Suprapubic skin (tissue), 4 donors: ENCODE measurements at regions not wholly inside any gene's neighbourhood (a gene's known extent, or its start where the extent isn't known, plus 50 kb on each side); places are given as distances from the start of the nearest gene placed in this dataset.

ENCODE experiments used
- POLR2A ChIP-seq, 2 donors: fragments of 450-650 bp; IDR thresholded peaks; one replicate each; pipeline ENCODE4 v1.6.1; 2017; ENCODE audit warnings: antibody characterized with exemption in 2 of 2, mild to moderate bottlenecking in 2 of 2, moderate library complexity in 2 of 2
- POLR2AphosphoS5 ChIP-seq, 3 donors: sonication (generic); formaldehyde crosslinking; IDR thresholded peaks; one replicate each; pipeline ENCODE4 v1.6.1; 2017; ENCODE audit warnings: antibody characterized with exemption in 3 of 3
- TF ChIP-seq, protein P1 (sequence below), 2 donors: fragments of 200-600 bp in 1 of 2; fragments of 450-650 bp in 1 of 2; sonication (generic) in 1 of 2; IDR thresholded peaks; one replicate each; pipeline ENCODE4 v1.5.1; 2016 to 2019; ENCODE audit warnings: antibody characterized with exemption in 2 of 2, mild to moderate bottlenecking in 1 of 2, moderate library complexity in 1 of 2

DNA sequence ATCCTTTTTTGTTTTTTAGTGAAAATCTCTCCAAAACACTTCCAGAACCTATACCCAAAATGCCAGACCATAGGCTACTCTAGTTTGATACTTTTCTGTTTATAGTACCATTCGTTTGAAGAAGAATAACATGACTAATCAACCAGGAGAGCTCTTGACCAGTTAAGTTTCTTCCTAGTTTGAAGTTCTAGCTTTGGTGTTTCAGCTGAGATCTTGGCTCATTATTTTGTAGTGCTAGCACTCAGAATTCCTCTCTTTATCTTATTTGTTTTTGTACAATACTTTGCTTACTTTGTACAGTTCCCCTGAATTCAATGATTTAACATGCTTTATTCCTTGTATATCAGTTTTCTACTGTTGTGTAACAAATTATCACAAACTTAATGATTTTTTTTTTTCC lies 911.6 kb downstream of the EFNA5 start:
- TF ChIP-seq POLR2A (IDR thresholded peaks at IDR 0.05) (no peak), POLR2AphosphoS5 (IDR thresholded peaks at IDR 0.05) (no peak)
- TF ChIP-seq, protein P1, sequence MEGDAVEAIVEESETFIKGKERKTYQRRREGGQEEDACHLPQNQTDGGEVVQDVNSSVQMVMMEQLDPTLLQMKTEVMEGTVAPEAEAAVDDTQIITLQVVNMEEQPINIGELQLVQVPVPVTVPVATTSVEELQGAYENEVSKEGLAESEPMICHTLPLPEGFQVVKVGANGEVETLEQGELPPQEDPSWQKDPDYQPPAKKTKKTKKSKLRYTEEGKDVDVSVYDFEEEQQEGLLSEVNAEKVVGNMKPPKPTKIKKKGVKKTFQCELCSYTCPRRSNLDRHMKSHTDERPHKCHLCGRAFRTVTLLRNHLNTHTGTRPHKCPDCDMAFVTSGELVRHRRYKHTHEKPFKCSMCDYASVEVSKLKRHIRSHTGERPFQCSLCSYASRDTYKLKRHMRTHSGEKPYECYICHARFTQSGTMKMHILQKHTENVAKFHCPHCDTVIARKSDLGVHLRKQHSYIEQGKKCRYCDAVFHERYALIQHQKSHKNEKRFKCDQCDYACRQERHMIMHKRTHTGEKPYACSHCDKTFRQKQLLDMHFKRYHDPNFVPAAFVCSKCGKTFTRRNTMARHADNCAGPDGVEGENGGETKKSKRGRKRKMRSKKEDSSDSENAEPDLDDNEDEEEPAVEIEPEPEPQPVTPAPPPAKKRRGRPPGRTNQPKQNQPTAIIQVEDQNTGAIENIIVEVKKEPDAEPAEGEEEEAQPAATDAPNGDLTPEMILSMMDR (IDR thresholded peaks at IDR 0.05): no peak
